GM12878 (cell line): ENCODE measurements at regions not wholly inside any gene's neighbourhood (a gene's known extent, or its start where the extent isn't known, plus 50 kb on each side); places are given as distances from the start of the nearest gene placed in this dataset.

Source experiments
- BMI1 ChIP-seq: fragments of 450-650 bp; IDR thresholded peaks from 2 replicates; pipeline ENCODE4 v1.6.1; 2016; ENCODE audit warnings: mild to moderate bottlenecking, moderate library complexity, borderline replicate concordance
- BRCA1 ChIP-seq: IDR thresholded peaks from 2 replicates; pipeline ENCODE4 v1.6.1; 2011; ENCODE audit warnings: low read depth, low read length, improper control_type of control experiment
- NFIC ChIP-seq: IDR thresholded peaks from 2 replicates; pipeline ENCODE4 v1.6.1; 2012; ENCODE audit warnings: low read depth, mild to moderate bottlenecking, inconsistent platforms, low read length, moderate library complexity
- POLR2AphosphoS5 ChIP-seq: IDR thresholded peaks from 2 replicates; pipeline ENCODE4 v1.6.1; 2011; ENCODE audit warnings: mild to moderate bottlenecking, low read length, inconsistent platforms
- TF ChIP-seq, protein P1 (sequence below): IDR thresholded peaks from 2 replicates; pipeline ENCODE4 v1.6.1; 2011; ENCODE audit warnings: borderline replicate concordance, low read depth, mild to moderate bottlenecking, moderate library complexity, low read length; ENCODE audit not compliant: insufficient read depth, poor library complexity, severe bottlenecking
- TF ChIP-seq, protein P2 (sequence below): fragments of 450-650 bp; formaldehyde crosslinking; IDR thresholded peaks from 2 replicates; pipeline ENCODE4 v1.4.0; 2020; ENCODE audit warnings: mild to moderate bottlenecking, moderate library complexity
- TF ChIP-seq, protein P3 (sequence below): fragments of 450-650 bp; IDR thresholded peaks from 2 replicates; pipeline ENCODE4 v1.6.1; 2014; ENCODE audit warnings: mild to moderate bottlenecking

DNA sequence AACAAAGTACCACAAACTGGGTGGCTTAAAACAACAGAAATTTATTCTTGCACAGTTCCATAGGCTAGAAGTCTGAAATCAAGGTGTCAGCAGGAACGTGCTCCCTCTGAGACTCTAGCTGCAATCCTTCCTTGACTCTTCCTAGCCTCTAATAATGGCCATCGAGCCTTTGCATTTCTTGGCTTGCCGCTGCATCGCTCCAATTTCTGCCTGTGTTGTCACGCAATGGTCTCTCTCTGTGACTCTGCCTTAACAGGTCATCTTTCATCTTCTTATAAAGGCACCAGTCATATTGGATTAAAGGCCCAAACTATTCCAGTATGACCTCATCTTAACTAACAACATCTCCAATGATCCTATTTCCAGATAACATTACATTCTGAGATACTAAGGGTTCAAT, 61.0 kb upstream of the FNDC3B start (continued):
- TF ChIP-seq, protein P1, sequence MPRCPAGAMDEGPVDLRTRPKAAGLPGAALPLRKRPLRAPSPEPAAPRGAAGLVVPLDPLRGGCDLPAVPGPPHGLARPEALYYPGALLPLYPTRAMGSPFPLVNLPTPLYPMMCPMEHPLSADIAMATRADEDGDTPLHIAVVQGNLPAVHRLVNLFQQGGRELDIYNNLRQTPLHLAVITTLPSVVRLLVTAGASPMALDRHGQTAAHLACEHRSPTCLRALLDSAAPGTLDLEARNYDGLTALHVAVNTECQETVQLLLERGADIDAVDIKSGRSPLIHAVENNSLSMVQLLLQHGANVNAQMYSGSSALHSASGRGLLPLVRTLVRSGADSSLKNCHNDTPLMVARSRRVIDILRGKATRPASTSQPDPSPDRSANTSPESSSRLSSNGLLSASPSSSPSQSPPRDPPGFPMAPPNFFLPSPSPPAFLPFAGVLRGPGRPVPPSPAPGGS: no peak
- TF ChIP-seq, protein P2, sequence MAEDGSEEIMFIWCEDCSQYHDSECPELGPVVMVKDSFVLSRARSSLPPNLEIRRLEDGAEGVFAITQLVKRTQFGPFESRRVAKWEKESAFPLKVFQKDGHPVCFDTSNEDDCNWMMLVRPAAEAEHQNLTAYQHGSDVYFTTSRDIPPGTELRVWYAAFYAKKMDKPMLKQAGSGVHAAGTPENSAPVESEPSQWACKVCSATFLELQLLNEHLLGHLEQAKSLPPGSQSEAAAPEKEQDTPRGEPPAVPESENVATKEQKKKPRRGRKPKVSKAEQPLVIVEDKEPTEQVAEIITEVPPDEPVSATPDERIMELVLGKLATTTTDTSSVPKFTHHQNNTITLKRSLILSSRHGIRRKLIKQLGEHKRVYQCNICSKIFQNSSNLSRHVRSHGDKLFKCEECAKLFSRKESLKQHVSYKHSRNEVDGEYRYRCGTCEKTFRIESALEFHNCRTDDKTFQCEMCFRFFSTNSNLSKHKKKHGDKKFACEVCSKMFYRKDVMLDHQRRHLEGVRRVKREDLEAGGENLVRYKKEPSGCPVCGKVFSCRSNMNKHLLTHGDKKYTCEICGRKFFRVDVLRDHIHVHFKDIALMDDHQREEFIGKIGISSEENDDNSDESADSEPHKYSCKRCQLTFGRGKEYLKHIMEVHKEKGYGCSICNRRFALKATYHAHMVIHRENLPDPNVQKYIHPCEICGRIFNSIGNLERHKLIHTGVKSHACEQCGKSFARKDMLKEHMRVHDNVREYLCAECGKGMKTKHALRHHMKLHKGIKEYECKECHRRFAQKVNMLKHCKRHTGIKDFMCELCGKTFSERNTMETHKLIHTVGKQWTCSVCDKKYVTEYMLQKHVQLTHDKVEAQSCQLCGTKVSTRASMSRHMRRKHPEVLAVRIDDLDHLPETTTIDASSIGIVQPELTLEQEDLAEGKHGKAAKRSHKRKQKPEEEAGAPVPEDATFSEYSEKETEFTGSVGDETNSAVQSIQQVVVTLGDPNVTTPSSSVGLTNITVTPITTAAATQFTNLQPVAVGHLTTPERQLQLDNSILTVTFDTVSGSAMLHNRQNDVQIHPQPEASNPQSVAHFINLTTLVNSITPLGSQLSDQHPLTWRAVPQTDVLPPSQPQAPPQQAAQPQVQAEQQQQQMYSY (CRISPR knock-in tag): no peak
- TF ChIP-seq, protein P3, sequence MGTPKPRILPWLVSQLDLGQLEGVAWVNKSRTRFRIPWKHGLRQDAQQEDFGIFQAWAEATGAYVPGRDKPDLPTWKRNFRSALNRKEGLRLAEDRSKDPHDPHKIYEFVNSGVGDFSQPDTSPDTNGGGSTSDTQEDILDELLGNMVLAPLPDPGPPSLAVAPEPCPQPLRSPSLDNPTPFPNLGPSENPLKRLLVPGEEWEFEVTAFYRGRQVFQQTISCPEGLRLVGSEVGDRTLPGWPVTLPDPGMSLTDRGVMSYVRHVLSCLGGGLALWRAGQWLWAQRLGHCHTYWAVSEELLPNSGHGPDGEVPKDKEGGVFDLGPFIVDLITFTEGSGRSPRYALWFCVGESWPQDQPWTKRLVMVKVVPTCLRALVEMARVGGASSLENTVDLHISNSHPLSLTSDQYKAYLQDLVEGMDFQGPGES: no peak
- TF ChIP-seq BMI1 (no peak), BRCA1 (no peak), NFIC (no peak), POLR2AphosphoS5 (no peak)
